DND-41 (cell line): ENCODE measurements at regions not wholly inside any gene's neighbourhood (a gene's known extent, or its start where the extent isn't known, plus 50 kb on each side); places are given as distances from the start of the nearest gene placed in this dataset.

ENCODE experiments used
- ATAC-seq: fragments of 200-7000 bp; cut with Tn5 transposase; 3 replicates; pipeline ENCODE4 v1.9.1; 2021; ENCODE audit warnings: low read depth; ENCODE audit not compliant: insufficient read depth
- DNase-seq: peaks from one replicate; pipeline ENCODE4 v3.0.0-alpha.2; 2020
- H2AFZ ChIP-seq: 2 replicates; pipeline ENCODE4 v1.6.0; 2012; ENCODE audit warnings: low read depth, low read length
- H3K27ac ChIP-seq: 2 replicates; pipeline ENCODE4 v1.5.1; 2012; ENCODE audit warnings: low read length, inconsistent platforms
- H3K27me3 ChIP-seq: fragments of 200-600 bp; sonication (generic); 2 replicates; pipeline ENCODE4 v1.6.0; 2012; ENCODE audit warnings: low read length, mild to moderate bottlenecking, inconsistent platforms; ENCODE audit not compliant: insufficient read depth, poor library complexity
- H3K36me3 ChIP-seq: 2 replicates; pipeline ENCODE4 v1.5.1; 2012; ENCODE audit warnings: low read length, inconsistent platforms; ENCODE audit not compliant: insufficient read depth
- H3K4me1 ChIP-seq: 2 replicates; pipeline ENCODE4 v1.5.1; 2012; ENCODE audit warnings: mild to moderate bottlenecking, low read length; ENCODE audit not compliant: insufficient read depth
- H3K4me2 ChIP-seq: 2 replicates; pipeline ENCODE4 v1.6.0; 2012; ENCODE audit warnings: mild to moderate bottlenecking, moderate library complexity, low read length, inconsistent platforms; ENCODE audit not compliant: insufficient read depth
- H3K4me3 ChIP-seq, 2 experiments: fragments of 200-600 bp in 1 of 2; shearing (Covaris generic) in 1 of 2; 2 replicates each; pipeline ENCODE4 v1.5.1; 2012 to 2016; ENCODE audit warnings: inconsistent platforms in 2 of 2, low read length in 2 of 2, mild to moderate bottlenecking in 2 of 2, low read depth in 1 of 2, moderate library complexity in 1 of 2
- H3K79me2 ChIP-seq: 2 replicates; pipeline ENCODE4 v1.6.0; 2012; ENCODE audit warnings: low read length, inconsistent platforms; ENCODE audit not compliant: insufficient read depth
- H3K9ac ChIP-seq: 2 replicates; pipeline ENCODE4 v1.6.0; 2012; ENCODE audit warnings: low read depth, mild to moderate bottlenecking, inconsistent platforms, low read length, moderate library complexity
- H3K9me3 ChIP-seq: 2 replicates; pipeline ENCODE4 v1.5.1; 2012; ENCODE audit warnings: low read length, moderate library complexity, mild to moderate bottlenecking, inconsistent platforms; ENCODE audit not compliant: insufficient read depth, severe bottlenecking
- H4K20me1 ChIP-seq: 2 replicates; pipeline ENCODE4 v1.6.0; 2012; ENCODE audit warnings: low read length; ENCODE audit not compliant: insufficient read depth
- CTCF ChIP-seq: IDR thresholded peaks from 2 replicates; pipeline ENCODE4 v1.5.1; 2012; ENCODE audit warnings: borderline replicate concordance, low read length, moderate library complexity, mild to moderate bottlenecking; ENCODE audit not compliant: poor library complexity, severe bottlenecking; ENCODE audit errors: extremely low read depth
- EZH2 ChIP-seq: IDR thresholded peaks from 3 replicates; pipeline ENCODE4 v1.6.1; 2012; ENCODE audit warnings: borderline replicate concordance, low read depth, mild to moderate bottlenecking, moderate library complexity, low read length, inconsistent platforms; ENCODE audit not compliant: severe bottlenecking

GRCh38 chr3:81094986-81095385, 666.5 kb downstream of the GBE1 start:
- DNase-seq = no peak

GRCh38 chr3:81087607-81088006, 673.8 kb downstream of the GBE1 start:
- ATAC-seq (no peak), DNase-seq (no peak)
- Histone ChIP-seq H3K27me3 (no peaks in the 10 kb centered on the region), H2AFZ (no peak overlapping the region), H3K9ac (no peak overlapping the region), H3K79me2 (no peaks in the 10 kb centered on the region), H4K20me1 (no peaks in the 10 kb centered on the region), H3K4me2 (no peak overlapping the region), H3K9me3 (no peaks in the 10 kb centered on the region), H3K4me3 (no peak overlapping the region), H3K27ac (no peak overlapping the region), H3K4me1 (no peaks in the 10 kb centered on the region), H3K36me3 (no peaks in the 10 kb centered on the region)
- no peak for TF ChIP-seq EZH2
- TF ChIP-seq CTCF = no peak

More at GRCh38 chr3:81094986-81095385, 666.5 kb downstream of the GBE1 start:
- Histone ChIP-seq H3K27me3 (no peaks in the 10 kb centered on the region), H3K4me2 (no peak overlapping the region), H3K9ac (no peak overlapping the region), H2AFZ (no peak overlapping the region), H3K4me3 (no peak overlapping the region), H3K36me3 (no peaks in the 10 kb centered on the region), H4K20me1 (no peaks in the 10 kb centered on the region), H3K79me2 (no peaks in the 10 kb centered on the region), H3K9me3 (no peaks in the 10 kb centered on the region), H3K4me1 (no peaks in the 10 kb centered on the region), H3K27ac (no peak overlapping the region)
- ATAC-seq = no peak
- no peak for TF ChIP-seq CTCF
- no peak for TF ChIP-seq EZH2

GRCh38 chr3:81086348-81086747, 675.1 kb downstream of the GBE1 start:
- no peak overlapping the region for H3K27ac ChIP-seq
- H3K27me3 ChIP-seq = no peaks in the 10 kb centered on the region
- H3K36me3 ChIP-seq = no peaks in the 10 kb centered on the region
- no peak overlapping the region for H3K4me3 ChIP-seq
- H3K79me2 ChIP-seq = no peaks in the 10 kb centered on the region
- H4K20me1 ChIP-seq = no peaks in the 10 kb centered on the region
- H2AFZ ChIP-seq = no peak overlapping the region
- H3K4me1 ChIP-seq = no peaks in the 10 kb centered on the region
- no peak overlapping the region for H3K9ac ChIP-seq
- H3K4me2 ChIP-seq = no peak overlapping the region
- no peaks in the 10 kb centered on the region for H3K9me3 ChIP-seq
- ATAC-seq = no peak
- TF ChIP-seq EZH2 (no peak), CTCF (no peak)
- DNase-seq = no peak

- Histone ChIP-seq H3K9me3 (no peaks in the 10 kb centered on the region), H3K9ac (no peak overlapping the region), H3K27ac (no peak overlapping the region), H4K20me1 (no peaks in the 10 kb centered on the region), H3K36me3 (no peaks in the 10 kb centered on the region), H3K79me2 (no peaks in the 10 kb centered on the region), H3K4me2 (no peak overlapping the region), H3K4me1 (no peaks in the 10 kb centered on the region), H2AFZ (no peak overlapping the region), H3K4me3 (no peak overlapping the region), H3K27me3 (no peaks in the 10 kb centered on the region)
- DNase-seq = no peak
- no peak for ATAC-seq
- TF ChIP-seq CTCF (no peak), EZH2 (no peak)
Observed at GRCh38 chr3:81080608-81081007, 680.8 kb downstream of the GBE1 start.
